HCT116 (cell line): ENCODE measurements at regions not wholly inside any gene's neighbourhood (a gene's known extent, or its start where the extent isn't known, plus 50 kb on each side); places are given as distances from the start of the nearest gene placed in this dataset.

Experiments used
- ATAC-seq: fragments of 200-7000 bp; cut with Tn5 transposase; 2 replicates; pipeline ENCODE4 v1.9.1; 2020; ENCODE audit warnings: mild to moderate bottlenecking, moderate library complexity
- BruUV-seq: library from RNA; stranded (reverse); fragments of 400-500 nt; replicated peaks from 2 replicates; lab custom pipeline; 2021; lab: Mats Ljungman, UMichigan
- CTCF ChIA-PET: fragments of 300-600 bp; sonication (Branson Sonifier 250); formaldehyde crosslinking; loops from one replicate; lab custom pipeline; 2021; ENCODE audit warnings: antibody characterized with exemption; lab: Charles Lee
- POLR2A ChIA-PET: fragments of 300-600, 350-600 bp; sonication (Branson Sonifier 250); formaldehyde crosslinking; loops from one replicate; lab custom pipeline; 2021; ENCODE audit warnings: antibody characterized with exemption; lab: Charles Lee
- RAD21 ChIA-PET, 2 experiments: fragments of 300-600 bp; sonication (Branson Sonifier 250); formaldehyde crosslinking; loops; one replicate each; lab custom pipeline; 2023; ENCODE audit warnings: low total read pairs in 2 of 2; ENCODE audit not compliant: uncharacterized antibody in 2 of 2, unreplicated experiment in 2 of 2, low non-redundant PET in 1 of 2; lab: Charles Lee
- DNase-seq: peaks from one replicate; pipeline ENCODE4 v3.0.0-alpha.2; 2010; ENCODE audit warnings: low read depth, low spot score
- H2AFZ ChIP-seq: fragments of 200-600 bp; shearing (Covaris generic), sonication (generic); 2 replicates; pipeline ENCODE4 v1.6.1; 2017; ENCODE audit warnings: low read depth, mixed run types, mixed read lengths, antibody characterized with exemption, low read length; ENCODE audit not compliant: poor library complexity, severe bottlenecking
- H3K27ac ChIP-seq: 2 replicates; pipeline ENCODE4 v1.5.1; 2012; ENCODE audit warnings: low read depth, low read length
- H3K27me3 ChIP-seq: fragments of 200-600 bp; sonication (generic); 2 replicates; pipeline ENCODE4 v1.6.1; 2016; ENCODE audit warnings: mixed run types, low read length, mixed read lengths; ENCODE audit not compliant: insufficient read depth
- H3K36me3 ChIP-seq, 2 experiments: fragments of 200-500 bp in 1 of 2; fragments of 200-600 bp in 1 of 2; sonication (Bioruptor generic) in 1 of 2; sonication (generic) in 1 of 2; 2 replicates each; pipeline versions ENCODE4 v1.5.1 to v1.6.1; 2014 to 2016; ENCODE audit warnings: low read length in 2 of 2, inconsistent platforms in 1 of 2, mixed read lengths in 1 of 2, mixed run types in 1 of 2; ENCODE audit not compliant: insufficient read depth in 2 of 2, control insufficient read depth in 1 of 2
- H3K4me1 ChIP-seq, 2 experiments: fragments of 200-600 bp in 1 of 2; sonication (generic) in 1 of 2; 2 replicates each; pipeline versions ENCODE4 v1.5.1 to v1.6.1; 2012 to 2017; ENCODE audit warnings: low read length in 2 of 2, inconsistent platforms in 1 of 2, mild to moderate bottlenecking in 1 of 2, mixed read lengths in 1 of 2, mixed run types in 1 of 2, moderate library complexity in 1 of 2; ENCODE audit not compliant: insufficient read depth in 2 of 2, control insufficient read depth in 1 of 2
- H3K4me2 ChIP-seq: fragments of 200-600 bp; sonication (generic); 2 replicates; pipeline ENCODE4 v1.6.1; 2017; ENCODE audit warnings: mixed run types, low read length, mixed read lengths
- H3K4me3 ChIP-seq, 2 experiments: fragments of 200-600 bp in 1 of 2; sonication (generic) in 1 of 2; replicated peaks in 1 of 2; 2 replicates each; pipeline ENCODE4 v1.5.1; 2011 to 2016; ENCODE audit warnings: low read length in 2 of 2, control low read depth in 1 of 2, low read depth in 1 of 2, mild to moderate bottlenecking in 1 of 2, mixed read lengths in 1 of 2, mixed run types in 1 of 2
- H3K79me2 ChIP-seq: fragments of 200-600 bp; sonication (generic); 2 replicates; pipeline ENCODE4 v1.6.1; 2017; ENCODE audit warnings: mild to moderate bottlenecking, mixed run types, low read length, moderate library complexity, mixed read lengths; ENCODE audit not compliant: insufficient read depth
- H3K9ac ChIP-seq: fragments of 200-600 bp; sonication (generic); 2 replicates; pipeline ENCODE4 v1.6.1; 2016; ENCODE audit warnings: low read length, mixed read lengths
- H3K9me2 ChIP-seq: fragments of 200-600 bp; sonication (generic), shearing (Covaris generic); 2 replicates; pipeline ENCODE4 v1.6.1; 2017; ENCODE audit warnings: mixed run types, mild to moderate bottlenecking, moderate library complexity; ENCODE audit not compliant: insufficient read depth
- H3K9me3 ChIP-seq, 2 experiments: fragments of 200-500 bp in 1 of 2; fragments of 200-600 bp in 1 of 2; sonication (Bioruptor generic) in 1 of 2; sonication (generic) in 1 of 2; 2 replicates each; pipeline ENCODE4 v1.6.1; 2014 to 2017; ENCODE audit warnings: low read length in 2 of 2, mixed read lengths in 2 of 2, inconsistent platforms in 1 of 2, low read depth in 1 of 2, mild to moderate bottlenecking in 1 of 2, mixed run types in 1 of 2, moderate library complexity in 1 of 2; ENCODE audit not compliant: control insufficient read depth in 1 of 2, insufficient read depth in 1 of 2
- H4K20me1 ChIP-seq: fragments of 200-600 bp; sonication (generic), shearing (Covaris generic); 2 replicates; pipeline ENCODE4 v1.6.1; 2017; ENCODE audit warnings: mixed run types, mild to moderate bottlenecking, moderate library complexity; ENCODE audit not compliant: insufficient read depth
- CBX3 ChIP-seq: IDR thresholded peaks from 2 replicates; pipeline ENCODE4 v1.6.1; 2012; ENCODE audit warnings: low read depth
- CEBPB ChIP-seq: IDR thresholded peaks from 2 replicates; pipeline ENCODE4 v1.6.1; 2012; ENCODE audit warnings: low read depth
- EGR1 ChIP-seq: IDR thresholded peaks from 2 replicates; pipeline ENCODE4 v1.6.1; 2012; ENCODE audit warnings: low read depth
- EZH2 ChIP-seq: fragments of 200-600 bp; sonication (generic); IDR thresholded peaks from 2 replicates; pipeline ENCODE4 v1.6.1; 2017; ENCODE audit warnings: antibody characterized with exemption, mixed run types
- EZH2phosphoT487 ChIP-seq: fragments of 200-600 bp; IDR thresholded peaks from 2 replicates; pipeline ENCODE4 v1.6.1; 2018; ENCODE audit warnings: antibody characterized with exemption, borderline replicate concordance
- POLR2A ChIP-seq: IDR thresholded peaks from 2 replicates; pipeline ENCODE4 v1.7.0; 2011; ENCODE audit warnings: borderline replicate concordance; ENCODE audit not compliant: insufficient read depth, insufficient read length; ENCODE audit errors: extremely low read depth
- POLR2AphosphoS5 ChIP-seq: IDR thresholded peaks from 2 replicates; pipeline ENCODE4 v1.6.1; 2011; ENCODE audit warnings: mild to moderate bottlenecking, low read depth, low read length, moderate library complexity
- RAD21 ChIP-seq: IDR thresholded peaks from 2 replicates; pipeline ENCODE4 v1.6.1; 2012; ENCODE audit warnings: low read depth, mild to moderate bottlenecking
- SIN3A ChIP-seq: IDR thresholded peaks from 2 replicates; pipeline ENCODE4 v1.6.1; 2012; ENCODE audit warnings: low read depth
- SP1 ChIP-seq: IDR thresholded peaks from 2 replicates; pipeline ENCODE4 v1.6.1; 2012; ENCODE audit warnings: low read depth
- SRF ChIP-seq: IDR thresholded peaks from 2 replicates; pipeline ENCODE4 v1.6.1; 2012; ENCODE audit warnings: low read depth
- TCF7L2 ChIP-seq: IDR thresholded peaks from 2 replicates; pipeline ENCODE4 v1.7.0; 2011; ENCODE audit warnings: borderline replicate concordance, inconsistent platforms; ENCODE audit not compliant: insufficient read depth, insufficient read length; ENCODE audit errors: extremely low read depth
- YY1 ChIP-seq: IDR thresholded peaks from 2 replicates; pipeline ENCODE4 v1.6.1; 2011; ENCODE audit warnings: low read length, low read depth, moderate library complexity, mild to moderate bottlenecking; ENCODE audit not compliant: insufficient replicate concordance; ENCODE audit errors: extremely low read depth
- ZFX ChIP-seq: fragments of 450-650 bp; IDR thresholded peaks from 2 replicates; pipeline ENCODE4 v1.6.1; 2017
- ZNF274 ChIP-seq: fragments of 200-500 bp; sonication (Bioruptor generic); IDR thresholded peaks from 2 replicates; pipeline ENCODE4 v1.6.1; 2014; ENCODE audit warnings: mild to moderate bottlenecking, low read depth, low read length, inconsistent platforms
- intact Hi-C: fragments of 100-400 bp; cut with micrococcal nuclease; formaldehyde crosslinking; loops from 2 replicates; pipeline ENCODE4 v1.10.0; 2022
- TF ChIP-seq, protein P1 (sequence below), 3 experiments: fragments of 200-600 bp in 1 of 3; sonication (generic) in 1 of 3; IDR thresholded peaks in 2 of 3; conservative IDR thresholded peaks in 1 of 3; 2 replicates each; pipeline ENCODE4 v1.5.1; 2012 to 2017; ENCODE audit warnings: low read depth in 2 of 3, low read length in 2 of 3, antibody characterized with exemption in 1 of 3, borderline replicate concordance in 1 of 3, control low read depth in 1 of 3, mild to moderate bottlenecking in 1 of 3, mixed read lengths in 1 of 3, mixed run types in 1 of 3, moderate library complexity in 1 of 3; ENCODE audit not compliant: insufficient read depth in 1 of 3
- TF ChIP-seq, protein P2 (sequence below): IDR thresholded peaks from 2 replicates; pipeline ENCODE4 v1.6.1; 2011; ENCODE audit warnings: mild to moderate bottlenecking, low read length, moderate library complexity; ENCODE audit not compliant: insufficient replicate concordance; ENCODE audit errors: extremely low read depth
- TF ChIP-seq, protein P3 (sequence below): IDR thresholded peaks from 2 replicates; pipeline ENCODE4 v1.6.1; 2012
- TF ChIP-seq, protein P4 (sequence below): IDR thresholded peaks from 2 replicates; pipeline ENCODE4 v1.6.1; 2012

DNA sequence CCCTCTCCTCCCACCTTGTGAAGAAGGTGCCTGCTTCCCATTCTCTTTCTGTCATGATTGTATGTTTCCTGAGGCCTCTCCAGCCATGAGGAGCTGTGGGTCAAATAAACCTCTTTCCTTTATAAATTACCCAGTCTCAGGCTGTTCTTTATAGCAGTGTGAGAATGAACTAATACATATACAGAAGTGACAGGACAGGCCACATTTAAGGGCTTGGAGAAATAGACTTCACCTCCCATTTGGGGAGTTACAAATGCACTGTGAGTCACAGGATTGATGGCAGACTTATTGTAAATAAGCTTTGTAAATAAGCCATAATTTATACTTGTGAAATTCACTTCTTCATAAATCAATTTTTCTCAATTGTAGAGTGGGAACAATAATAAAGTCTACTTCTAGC, 543.3 kb downstream of the LRRIQ3 start:
- DNase-seq (no peak), ATAC-seq (no peak)
- H3K9me2 ChIP-seq, result no peaks in the 10 kb centered on the region
- no peaks in the 10 kb centered on the region for H3K4me1 ChIP-seq
- H3K27me3 ChIP-seq, result no peaks in the 10 kb centered on the region
- RAD21 ChIA-PET, result no interaction called here
- POLR2A ChIA-PET, result no interaction called here
- TF ChIP-seq ZFX (no peak), ZNF274 (no peak), TCF7L2 (no peak), EZH2phosphoT487 (no peak), SRF (no peak), EGR1 (no peak), YY1 (no peak), SP1 (no peak), SIN3A (no peak), POLR2AphosphoS5 (no peak), POLR2A (no peak), CBX3 (no peak), EZH2 (no peak), RAD21 (no peak), CEBPB (no peak)
- TF ChIP-seq, protein P1, sequence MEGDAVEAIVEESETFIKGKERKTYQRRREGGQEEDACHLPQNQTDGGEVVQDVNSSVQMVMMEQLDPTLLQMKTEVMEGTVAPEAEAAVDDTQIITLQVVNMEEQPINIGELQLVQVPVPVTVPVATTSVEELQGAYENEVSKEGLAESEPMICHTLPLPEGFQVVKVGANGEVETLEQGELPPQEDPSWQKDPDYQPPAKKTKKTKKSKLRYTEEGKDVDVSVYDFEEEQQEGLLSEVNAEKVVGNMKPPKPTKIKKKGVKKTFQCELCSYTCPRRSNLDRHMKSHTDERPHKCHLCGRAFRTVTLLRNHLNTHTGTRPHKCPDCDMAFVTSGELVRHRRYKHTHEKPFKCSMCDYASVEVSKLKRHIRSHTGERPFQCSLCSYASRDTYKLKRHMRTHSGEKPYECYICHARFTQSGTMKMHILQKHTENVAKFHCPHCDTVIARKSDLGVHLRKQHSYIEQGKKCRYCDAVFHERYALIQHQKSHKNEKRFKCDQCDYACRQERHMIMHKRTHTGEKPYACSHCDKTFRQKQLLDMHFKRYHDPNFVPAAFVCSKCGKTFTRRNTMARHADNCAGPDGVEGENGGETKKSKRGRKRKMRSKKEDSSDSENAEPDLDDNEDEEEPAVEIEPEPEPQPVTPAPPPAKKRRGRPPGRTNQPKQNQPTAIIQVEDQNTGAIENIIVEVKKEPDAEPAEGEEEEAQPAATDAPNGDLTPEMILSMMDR (IDR thresholded peaks at IDR 0.05 in 2 of 3, conservative IDR thresholded peaks at IDR 0.05 in 1 of 3; ENCODE audit: borderline replicate concordance in 1 of 3, insufficient read depth in 1 of 3, low read depth in 2 of 3, low read length in 2 of 3), result no peak
- TF ChIP-seq, protein P2, sequence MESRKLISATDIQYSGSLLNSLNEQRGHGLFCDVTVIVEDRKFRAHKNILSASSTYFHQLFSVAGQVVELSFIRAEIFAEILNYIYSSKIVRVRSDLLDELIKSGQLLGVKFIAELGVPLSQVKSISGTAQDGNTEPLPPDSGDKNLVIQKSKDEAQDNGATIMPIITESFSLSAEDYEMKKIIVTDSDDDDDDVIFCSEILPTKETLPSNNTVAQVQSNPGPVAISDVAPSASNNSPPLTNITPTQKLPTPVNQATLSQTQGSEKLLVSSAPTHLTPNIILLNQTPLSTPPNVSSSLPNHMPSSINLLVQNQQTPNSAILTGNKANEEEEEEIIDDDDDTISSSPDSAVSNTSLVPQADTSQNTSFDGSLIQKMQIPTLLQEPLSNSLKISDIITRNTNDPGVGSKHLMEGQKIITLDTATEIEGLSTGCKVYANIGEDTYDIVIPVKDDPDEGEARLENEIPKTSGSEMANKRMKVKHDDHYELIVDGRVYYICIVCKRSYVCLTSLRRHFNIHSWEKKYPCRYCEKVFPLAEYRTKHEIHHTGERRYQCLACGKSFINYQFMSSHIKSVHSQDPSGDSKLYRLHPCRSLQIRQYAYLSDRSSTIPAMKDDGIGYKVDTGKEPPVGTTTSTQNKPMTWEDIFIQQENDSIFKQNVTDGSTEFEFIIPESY, result no peak
- TF ChIP-seq, protein P3, sequence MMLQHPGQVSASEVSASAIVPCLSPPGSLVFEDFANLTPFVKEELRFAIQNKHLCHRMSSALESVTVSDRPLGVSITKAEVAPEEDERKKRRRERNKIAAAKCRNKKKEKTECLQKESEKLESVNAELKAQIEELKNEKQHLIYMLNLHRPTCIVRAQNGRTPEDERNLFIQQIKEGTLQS, result no peak
- TF ChIP-seq, protein P4, sequence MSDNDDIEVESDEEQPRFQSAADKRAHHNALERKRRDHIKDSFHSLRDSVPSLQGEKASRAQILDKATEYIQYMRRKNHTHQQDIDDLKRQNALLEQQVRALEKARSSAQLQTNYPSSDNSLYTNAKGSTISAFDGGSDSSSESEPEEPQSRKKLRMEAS, result no peak
- H3K9me3 ChIP-seq, result peaks cover 0 to 18% of the 10 kb centered on the region in 2 experiments; a peak in 2 of 4 replicates
- H3K4me3 ChIP-seq, result no peak overlapping the region
- H4K20me1 ChIP-seq, result no peaks in the 10 kb centered on the region
- no peak overlapping the region for H2AFZ ChIP-seq
- no TSS peak for BruUV-seq
- H3K9ac ChIP-seq, result no peak overlapping the region
- CTCF ChIA-PET, result no interaction called here
- H3K27ac ChIP-seq, result no peak overlapping the region
- no peak overlapping the region for H3K4me2 ChIP-seq
- no peaks in the 10 kb centered on the region for H3K79me2 ChIP-seq
- intact Hi-C loops, result no loop called here
- no peaks in the 10 kb centered on the region for H3K36me3 ChIP-seq
